ENCODE measurements at regions not wholly inside any gene's neighbourhood (a gene's known extent, or its start where the extent isn't known, plus 50 kb on each side); places are given as distances from the start of the nearest gene placed in this dataset.
"Not testable (repeated sequence)": the region's sequence is repeated elsewhere in the genome, so short reads cannot be mapped to it uniquely, and the experiment has no call there.

DNA sequence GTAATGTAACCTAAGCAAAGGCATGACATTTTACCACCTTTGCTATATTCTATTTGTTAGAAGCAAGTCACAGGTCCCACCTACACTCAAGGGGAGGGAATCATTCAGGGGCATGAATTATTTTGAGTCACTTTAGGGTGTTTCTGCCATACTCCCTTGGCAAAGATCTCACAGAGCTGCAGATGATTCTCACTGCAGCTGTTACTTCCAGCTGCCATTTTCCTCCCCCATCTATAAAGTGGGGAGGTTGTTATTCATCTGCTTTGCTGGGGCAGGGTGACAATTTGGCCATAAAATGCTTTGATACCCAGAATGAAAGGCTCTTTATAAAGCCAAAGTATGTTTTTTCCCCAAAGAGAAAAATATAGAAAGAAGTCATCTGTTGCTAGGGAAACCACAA is 136.5 kb upstream of the SMIM31 start:
- H3K27me3 Mint-ChIP-seq = no peaks in the 10 kb centered on the region
- H3K9me3 Mint-ChIP-seq = peaks cover 0 to 2% (median 0%) of the 10 kb centered on the region in 7 donors
- no peak for DNase-seq
- H3K4me3 Mint-ChIP-seq = no peak overlapping the region
- H3K36me3 Mint-ChIP-seq = no peaks in the 10 kb centered on the region
- ATAC-seq (ENCODE audit: low read depth in 2 of 2) = no peak
- H3K4me1 Mint-ChIP-seq = no peaks in the 10 kb centered on the region
- no peak overlapping the region for H3K27ac Mint-ChIP-seq

DNA sequence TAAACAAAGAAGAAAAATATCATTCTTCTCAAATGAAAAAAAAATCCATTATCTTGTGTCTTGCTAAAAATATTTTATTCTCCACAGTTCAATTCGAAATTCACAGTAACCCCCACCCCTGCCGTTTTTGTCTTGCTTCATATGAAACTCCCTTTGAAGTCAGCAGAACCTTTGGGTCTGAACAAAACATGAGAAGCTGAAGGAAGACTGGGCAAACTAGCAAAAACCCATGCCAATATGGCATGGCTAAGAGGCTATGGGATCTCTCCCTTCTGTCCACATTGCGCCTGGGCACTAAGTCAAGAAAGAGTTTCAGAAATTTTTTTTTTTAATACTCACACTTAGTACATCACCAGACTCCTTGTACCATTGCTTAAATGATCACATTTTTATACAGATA is 136.0 kb upstream of the SMIM31 start:
- Mint-ChIP-seq H3K36me3 (no peaks in the 10 kb centered on the region), H3K4me3 (no peak overlapping the region), H3K9me3 (peaks cover 0 to 2% (median 2%) of the 10 kb centered on the region in 7 donors), H3K4me1 (no peaks in the 10 kb centered on the region), H3K27me3 (no peaks in the 10 kb centered on the region), H3K27ac (no peak overlapping the region)
- ATAC-seq (ENCODE audit: low read depth in 2 of 2) = no peak
- DNase-seq = no peak

DNA sequence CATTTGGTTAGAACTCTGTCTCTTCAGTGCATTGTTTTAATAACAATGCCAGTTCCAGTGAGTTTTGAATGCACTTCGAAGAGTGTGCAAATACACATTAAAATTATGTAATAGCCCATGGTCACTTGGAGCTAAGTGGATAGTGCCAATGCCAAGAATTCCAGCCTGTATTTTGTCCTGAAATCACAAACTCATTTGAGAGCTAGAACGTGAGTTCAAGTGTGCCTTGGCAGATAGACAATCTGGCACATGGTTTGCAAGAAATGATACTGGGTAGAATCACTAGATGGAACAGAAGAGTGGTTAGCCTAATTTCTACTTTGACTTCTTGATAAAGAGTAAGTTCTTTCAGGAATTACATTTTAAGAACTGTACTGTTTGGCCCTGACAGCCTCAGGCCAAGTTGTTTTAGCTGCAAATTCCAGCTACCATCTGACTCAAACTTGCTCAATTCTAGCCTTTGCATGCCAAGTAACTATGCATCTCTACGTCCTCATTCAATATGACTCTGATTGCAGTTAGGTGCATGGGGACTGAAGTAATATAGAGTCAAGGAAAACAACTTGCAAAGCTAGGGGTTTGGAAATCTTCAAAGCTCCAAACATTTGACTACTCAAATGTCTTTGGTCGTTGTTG is 131.9 kb upstream of the SMIM31 start:
- Mint-ChIP-seq H3K4me3 (no peak overlapping the region), H3K36me3 (no peaks in the 10 kb centered on the region), H3K9me3 (peaks cover 0 to 28% (median 10%) of the 10 kb centered on the region in 7 donors), H3K27me3 (no peaks in the 10 kb centered on the region), H3K4me1 (no peaks in the 10 kb centered on the region), H3K27ac (no peak overlapping the region)
- no peak for DNase-seq
- no peak for ATAC-seq (ENCODE audit: low read depth in 2 of 2)

DNA sequence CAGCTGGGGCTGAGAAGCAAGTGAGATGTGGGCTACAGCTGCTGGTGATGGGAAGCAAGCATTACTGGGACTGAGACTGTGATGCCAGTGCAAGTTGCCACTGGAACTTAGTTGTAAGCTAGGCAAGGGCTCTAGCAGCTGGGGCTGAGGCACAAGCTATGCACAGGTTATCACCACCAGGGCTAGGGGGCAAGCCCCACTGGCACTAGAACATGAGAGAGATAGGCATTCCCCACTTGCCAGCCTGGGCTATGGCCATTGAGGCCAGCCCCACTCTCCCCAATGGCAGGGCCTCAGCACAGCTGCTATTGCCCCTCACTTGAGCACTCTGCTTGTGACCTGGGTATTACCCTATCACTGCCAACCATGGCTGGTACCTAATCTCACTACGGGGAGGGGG is 130.8 kb upstream of the SMIM31 start:
- Mint-ChIP-seq H3K9me3 (peaks cover 0 to 28% (median 14%) of the 10 kb centered on the region in 7 donors), H3K27ac (no peak overlapping the region), H3K27me3 (no peaks in the 10 kb centered on the region), H3K4me1 (no peaks in the 10 kb centered on the region), H3K4me3 (no peak overlapping the region), H3K36me3 (no peaks in the 10 kb centered on the region)
- DNase-seq (no peak), ATAC-seq (ENCODE audit: low read depth in 2 of 2) (no peak)

DNA sequence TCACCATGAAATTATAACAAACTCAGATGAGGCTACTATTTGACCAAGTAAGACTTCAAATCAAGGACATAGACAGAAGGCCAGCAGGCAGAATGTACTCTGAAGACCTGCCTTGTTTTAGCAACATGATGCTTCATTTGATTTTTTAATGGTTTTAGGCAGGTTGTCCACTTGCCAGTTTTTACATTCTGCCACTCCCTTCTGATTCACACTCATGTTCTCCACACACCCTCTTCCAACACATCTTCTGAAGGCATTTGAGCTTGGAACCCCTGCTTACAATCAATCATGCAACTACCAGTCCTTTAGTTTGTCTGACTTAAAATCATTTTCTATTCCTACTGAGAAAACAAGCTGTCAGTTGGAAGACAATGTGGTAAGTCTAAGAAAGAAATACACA is 114.9 kb upstream of the SMIM31 start:
- H3K4me1 Mint-ChIP-seq = no peaks in the 10 kb centered on the region

DNA sequence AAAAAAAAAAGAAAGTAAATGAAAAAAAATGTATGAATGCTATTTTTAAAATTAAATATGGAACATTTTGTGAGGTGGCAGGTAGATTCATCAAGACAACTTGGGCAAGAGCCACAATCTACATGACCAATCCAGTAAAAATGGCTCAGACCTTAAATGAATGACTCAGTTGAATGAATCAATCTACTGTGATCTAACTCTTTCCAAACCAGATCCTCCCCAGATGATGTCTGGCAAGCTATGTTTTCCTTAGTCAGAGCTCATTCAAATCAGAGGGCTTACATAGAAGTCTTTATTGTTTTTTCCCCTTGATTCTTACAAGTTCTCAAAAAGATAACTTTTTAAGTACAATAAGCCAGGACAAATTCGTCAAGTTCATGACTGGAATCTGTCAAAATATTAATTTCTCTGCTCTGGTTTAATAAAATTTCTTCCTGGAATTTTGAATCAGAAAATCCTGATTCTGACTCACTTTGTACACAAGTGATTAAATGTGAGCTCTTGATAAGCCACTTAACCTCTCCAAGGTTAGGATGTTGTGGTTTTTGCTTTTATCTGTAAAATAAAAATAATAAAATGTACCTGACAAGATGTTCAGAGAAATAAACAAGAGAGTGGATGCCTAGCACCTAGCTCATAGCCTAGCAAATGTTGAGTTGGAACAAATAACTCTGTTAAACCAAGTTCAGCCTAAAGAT is 105.6 kb upstream of the SMIM31 start:
- no peaks in the 10 kb centered on the region for H3K36me3 Mint-ChIP-seq
- H3K9me3 Mint-ChIP-seq = peaks cover 0 to 7% (median 1%) of the 10 kb centered on the region in 7 donors
- no peak overlapping the region for H3K27ac Mint-ChIP-seq
- ATAC-seq (ENCODE audit: low read depth in 2 of 2) (no peak), DNase-seq (no peak)
- no peak overlapping the region for H3K4me3 Mint-ChIP-seq
- H3K27me3 Mint-ChIP-seq = no peaks in the 10 kb centered on the region
- H3K4me1 Mint-ChIP-seq = no peaks in the 10 kb centered on the region

More for the DNA sequence above, 114.9 kb upstream of the SMIM31 start:
- H3K36me3 Mint-ChIP-seq = no peaks in the 10 kb centered on the region
- H3K27me3 Mint-ChIP-seq = no peaks in the 10 kb centered on the region
- no peak for ATAC-seq (ENCODE audit: low read depth in 2 of 2)
- no peak for DNase-seq
- peaks cover 0 to 5% (median 2%) of the 10 kb centered on the region in 7 donors for H3K9me3 Mint-ChIP-seq
- H3K4me3 Mint-ChIP-seq = no peak overlapping the region
- H3K27ac Mint-ChIP-seq = no peak overlapping the region

DNA sequence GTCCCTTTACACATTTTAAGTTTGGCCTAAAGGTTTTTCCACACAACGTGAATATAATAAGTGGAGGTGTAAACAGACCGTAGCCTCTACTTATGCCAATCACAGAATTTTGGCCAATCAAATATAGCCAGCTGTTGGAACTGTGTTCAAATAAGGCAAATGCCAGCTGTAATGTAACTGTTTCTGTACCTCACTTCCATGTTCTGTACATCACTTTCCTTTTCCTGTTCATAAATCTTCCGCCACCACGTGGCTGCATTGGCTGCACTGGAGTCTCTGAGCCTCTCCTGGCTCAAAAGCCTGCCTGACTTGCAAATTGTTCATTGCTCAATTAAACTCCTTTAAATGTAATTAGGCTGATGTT is 105.1 kb upstream of the SMIM31 start:
- no peak for ATAC-seq (ENCODE audit: low read depth in 2 of 2)
- Mint-ChIP-seq H3K4me1 (no peaks in the 10 kb centered on the region), H3K27me3 (no peaks in the 10 kb centered on the region)

DNA sequence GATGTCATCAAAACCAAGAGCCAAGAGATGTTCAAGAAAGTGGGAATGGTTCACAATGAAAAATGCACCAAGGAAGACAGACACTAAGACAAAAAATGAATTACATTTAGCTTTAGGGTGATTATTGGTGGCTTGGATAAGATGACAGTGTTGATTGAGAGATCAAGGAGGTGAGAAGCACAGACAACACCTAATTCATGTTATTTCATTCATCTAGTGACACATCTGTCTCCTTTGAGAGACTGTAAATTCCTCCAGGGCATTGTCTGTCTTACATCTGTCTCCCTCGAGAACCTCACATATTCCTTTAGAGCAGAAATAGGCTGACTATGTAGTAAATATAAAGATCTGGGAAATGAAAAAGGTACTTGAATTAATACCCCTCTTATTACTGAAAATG is 94.2 kb upstream of the SMIM31 start:
- H3K27me3 Mint-ChIP-seq = peaks cover 0 to 4% (median 0%) of the 10 kb centered on the region in 3 donors
- no peaks in the 10 kb centered on the region for H3K36me3 Mint-ChIP-seq
- H3K9me3 Mint-ChIP-seq = peaks cover 6 to 29% (median 12%) of the 10 kb centered on the region in 7 donors
- H3K4me1 Mint-ChIP-seq = no peaks in the 10 kb centered on the region
- H3K4me3 Mint-ChIP-seq = no peak overlapping the region
- H3K27ac Mint-ChIP-seq = no peak overlapping the region
- DNase-seq (no peak), ATAC-seq (ENCODE audit: low read depth in 2 of 2) (no peak)

More for the DNA sequence above, 105.1 kb upstream of the SMIM31 start:
- no peak overlapping the region for H3K4me3 Mint-ChIP-seq
- no peak for DNase-seq
- no peaks in the 10 kb centered on the region for H3K36me3 Mint-ChIP-seq
- H3K9me3 Mint-ChIP-seq = peaks cover 0 to 8% (median 1%) of the 10 kb centered on the region in 7 donors
- no peak overlapping the region for H3K27ac Mint-ChIP-seq

DNA sequence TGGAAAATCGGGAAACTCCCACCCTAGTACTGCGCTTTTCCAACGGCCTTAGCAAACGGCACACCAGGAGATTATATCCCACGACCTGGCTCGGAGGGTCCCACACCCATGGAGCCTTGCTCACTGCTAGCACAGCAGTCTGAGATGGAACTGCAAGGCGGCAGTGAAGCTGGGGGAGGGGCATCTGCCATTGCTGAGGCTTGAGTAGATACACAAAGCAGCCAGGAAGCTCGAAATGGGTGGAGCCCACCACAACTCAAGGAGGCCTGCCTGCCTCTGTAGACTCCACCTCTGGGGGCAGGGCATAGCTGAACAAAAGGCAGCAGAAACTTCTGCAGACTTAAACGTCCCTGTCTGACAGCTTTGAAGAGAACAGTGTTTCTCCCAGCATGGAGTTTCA is 77.8 kb upstream of the SMIM31 start:
- H3K4me3 Mint-ChIP-seq; H3K36me3 Mint-ChIP-seq; DNase-seq; H3K9me3 Mint-ChIP-seq; H3K4me1 Mint-ChIP-seq; H3K27me3 Mint-ChIP-seq; ATAC-seq (ENCODE audit: low read depth in 2 of 2); H3K27ac Mint-ChIP-seq: not testable (repeated sequence)

DNA sequence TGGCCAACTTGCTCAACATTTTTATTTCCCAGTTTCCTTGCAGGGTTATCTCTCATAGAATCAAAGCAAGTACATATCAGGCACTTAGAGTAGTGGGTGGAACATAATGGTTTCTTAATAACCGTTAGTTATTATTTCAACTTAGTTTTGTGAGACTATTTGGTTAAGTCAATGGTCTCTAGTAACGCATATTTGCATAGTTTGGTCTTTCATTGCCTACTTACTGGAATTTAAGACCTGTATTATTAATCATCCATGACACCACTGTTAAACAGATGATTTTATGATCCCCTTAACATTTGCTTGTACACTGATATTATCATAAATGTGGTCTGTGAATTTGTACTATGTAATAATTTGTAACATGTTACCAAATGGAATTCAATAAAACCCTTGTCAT is 70.9 kb upstream of the SMIM31 start:
- DNase-seq (no peak), ATAC-seq (ENCODE audit: low read depth in 2 of 2) (no peak)
- H3K27ac Mint-ChIP-seq = no peak overlapping the region
- no peaks in the 10 kb centered on the region for H3K36me3 Mint-ChIP-seq
- no peaks in the 10 kb centered on the region for H3K4me1 Mint-ChIP-seq
- peaks cover 0 to 4% (median 0%) of the 10 kb centered on the region in 3 donors for H3K27me3 Mint-ChIP-seq
- no peak overlapping the region for H3K4me3 Mint-ChIP-seq
- peaks cover 0 to 3% (median 0%) of the 10 kb centered on the region in 7 donors for H3K9me3 Mint-ChIP-seq

DNA sequence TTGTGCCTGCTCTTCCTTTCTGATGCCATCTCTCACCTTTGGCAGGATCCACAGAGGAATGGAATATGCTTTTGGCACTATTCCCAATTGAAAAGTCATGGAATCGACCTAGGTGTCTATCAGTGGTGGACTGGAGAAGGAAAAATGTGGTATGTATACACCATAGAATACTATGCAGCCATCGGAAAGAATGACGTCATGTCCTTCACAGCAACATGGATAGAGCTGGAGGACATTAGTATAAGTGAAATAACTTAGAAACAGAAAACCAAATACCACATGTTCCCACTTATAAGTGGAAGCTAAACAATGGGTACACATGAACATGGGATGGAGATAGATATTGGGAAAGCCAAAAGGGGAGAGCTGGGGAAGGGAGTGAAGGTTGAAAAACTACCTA is 58.3 kb upstream of the SMIM31 start:
- DNase-seq = no peak
- no peak for ATAC-seq (ENCODE audit: low read depth in 2 of 2)
- H3K9me3 Mint-ChIP-seq = peaks cover 0 to 4% (median 0%) of the 10 kb centered on the region in 7 donors
- no peak overlapping the region for H3K27ac Mint-ChIP-seq
- H3K4me1 Mint-ChIP-seq = no peaks in the 10 kb centered on the region
- H3K27me3 Mint-ChIP-seq = peaks cover 0 to 4% (median 0%) of the 10 kb centered on the region in 3 donors
- no peaks in the 10 kb centered on the region for H3K36me3 Mint-ChIP-seq
- H3K4me3 Mint-ChIP-seq = no peak overlapping the region

DNA sequence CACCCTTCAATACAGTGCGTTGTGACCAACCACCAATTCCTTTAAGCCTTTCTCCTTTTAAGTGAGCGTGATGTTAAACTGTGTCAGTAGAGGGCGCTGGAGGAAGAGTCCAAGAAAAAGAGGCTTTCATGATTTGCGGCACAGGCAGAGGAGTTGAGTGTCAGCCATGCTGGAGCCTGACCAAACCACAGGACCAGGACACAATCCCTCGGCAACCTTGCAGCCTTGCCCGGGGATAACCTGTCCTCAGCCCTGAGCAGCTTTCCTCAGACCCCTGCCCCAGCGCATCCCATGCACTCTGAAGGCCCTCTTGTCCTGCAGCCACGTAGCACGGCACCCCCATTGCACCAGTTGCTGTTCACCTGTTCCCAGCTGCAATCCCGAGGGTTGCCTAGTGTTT is 53.5 kb upstream of the SMIM31 start:
- DNase-seq (no peak), ATAC-seq (ENCODE audit: low read depth in 2 of 2) (no peak)
- no peaks in the 10 kb centered on the region for H3K36me3 Mint-ChIP-seq
- no peaks in the 10 kb centered on the region for H3K4me1 Mint-ChIP-seq
- no peak overlapping the region for H3K4me3 Mint-ChIP-seq
- H3K27me3 Mint-ChIP-seq = peaks cover 0 to 4% (median 0%) of the 10 kb centered on the region in 3 donors
- H3K27ac Mint-ChIP-seq = no peak overlapping the region
- peaks cover 0 to 2% (median 0%) of the 10 kb centered on the region in 7 donors for H3K9me3 Mint-ChIP-seq

DNA sequence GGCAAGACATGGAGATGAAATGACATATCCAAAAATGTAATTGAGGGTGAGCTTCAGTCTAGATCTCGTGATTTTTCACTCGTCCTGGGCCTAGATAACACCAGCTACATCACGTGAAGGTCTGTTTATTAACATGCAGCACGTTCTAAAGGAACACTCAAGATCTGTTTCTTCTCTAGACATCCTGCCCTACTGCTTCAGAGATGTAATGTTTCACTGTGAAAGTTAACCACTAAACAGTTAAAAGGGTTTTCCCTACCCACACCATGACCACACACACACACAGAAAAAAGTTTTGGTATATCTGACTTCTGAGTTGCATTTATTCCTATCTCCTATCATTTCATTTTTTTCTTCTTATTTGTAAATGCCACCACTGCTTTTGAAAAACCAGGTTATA is 52.3 kb upstream of the SMIM31 start:
- Mint-ChIP-seq H3K4me1 (no peaks in the 10 kb centered on the region), H3K27me3 (no peaks in the 10 kb centered on the region), H3K36me3 (no peaks in the 10 kb centered on the region), H3K9me3 (peaks cover 0 to 2% (median 0%) of the 10 kb centered on the region in 7 donors), H3K27ac (no peak overlapping the region), H3K4me3 (no peak overlapping the region)
- DNase-seq (no peak), ATAC-seq (ENCODE audit: low read depth in 2 of 2) (no peak)
